ENCODE measurements at regions not wholly inside any gene's neighbourhood (a gene's known extent, or its start where the extent isn't known, plus 50 kb on each side); places are given as distances from the start of the nearest gene placed in this dataset.

DNA sequence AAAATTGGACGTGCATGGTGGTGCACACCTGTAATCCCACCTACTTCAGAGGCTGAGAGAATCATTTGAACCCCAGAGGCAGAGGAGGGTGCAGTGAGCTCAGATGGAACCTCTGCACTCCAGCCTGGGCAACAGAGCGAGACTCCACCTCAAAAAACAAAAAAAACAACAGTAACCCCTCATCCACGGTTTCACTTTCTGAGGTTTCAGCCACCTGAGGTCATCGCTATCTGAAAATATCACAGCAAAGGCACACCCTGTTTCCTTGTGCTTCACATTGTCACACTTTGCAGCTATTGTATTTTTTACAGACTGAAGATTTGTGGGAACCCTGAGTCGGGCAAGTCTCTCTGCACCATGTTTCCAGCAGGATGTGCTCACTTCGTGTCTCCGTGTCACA, 54.1 kb upstream of the FOXQ1 start:
- TF ChIP-seq ZNF184 (tag by site-specific recombination; IDR thresholded peaks at IDR 0.05), result no peak
- TF ChIP-seq ZNF23 (tag by site-specific recombination; IDR thresholded peaks at IDR 0.05; ENCODE audit: borderline replicate concordance), result no peak
- no peak for TF ChIP-seq ZNF621 (tag by site-specific recombination; IDR thresholded peaks at IDR 0.05)
- TF ChIP-seq, protein P1, sequence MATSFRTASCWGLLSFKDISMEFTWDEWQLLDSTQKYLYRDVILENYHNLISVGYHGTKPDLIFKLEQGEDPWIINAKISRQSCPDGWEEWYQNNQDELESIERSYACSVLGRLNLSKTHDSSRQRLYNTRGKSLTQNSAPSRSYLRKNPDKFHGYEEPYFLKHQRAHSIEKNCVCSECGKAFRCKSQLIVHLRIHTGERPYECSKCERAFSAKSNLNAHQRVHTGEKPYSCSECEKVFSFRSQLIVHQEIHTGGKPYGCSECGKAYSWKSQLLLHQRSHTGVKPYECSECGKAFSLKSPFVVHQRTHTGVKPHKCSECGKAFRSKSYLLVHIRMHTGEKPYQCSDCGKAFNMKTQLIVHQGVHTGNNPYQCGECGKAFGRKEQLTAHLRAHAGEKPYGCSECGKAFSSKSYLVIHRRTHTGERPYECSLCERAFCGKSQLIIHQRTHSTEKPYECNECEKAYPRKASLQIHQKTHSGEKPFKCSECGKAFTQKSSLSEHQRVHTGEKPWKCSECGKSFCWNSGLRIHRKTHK (tag by site-specific recombination; IDR thresholded peaks at IDR 0.05), result no peak
- TF ChIP-seq REPIN1 (tag by site-specific recombination; IDR thresholded peaks at IDR 0.05; ENCODE audit: low read depth), result no peak
- TF ChIP-seq, protein P2, sequence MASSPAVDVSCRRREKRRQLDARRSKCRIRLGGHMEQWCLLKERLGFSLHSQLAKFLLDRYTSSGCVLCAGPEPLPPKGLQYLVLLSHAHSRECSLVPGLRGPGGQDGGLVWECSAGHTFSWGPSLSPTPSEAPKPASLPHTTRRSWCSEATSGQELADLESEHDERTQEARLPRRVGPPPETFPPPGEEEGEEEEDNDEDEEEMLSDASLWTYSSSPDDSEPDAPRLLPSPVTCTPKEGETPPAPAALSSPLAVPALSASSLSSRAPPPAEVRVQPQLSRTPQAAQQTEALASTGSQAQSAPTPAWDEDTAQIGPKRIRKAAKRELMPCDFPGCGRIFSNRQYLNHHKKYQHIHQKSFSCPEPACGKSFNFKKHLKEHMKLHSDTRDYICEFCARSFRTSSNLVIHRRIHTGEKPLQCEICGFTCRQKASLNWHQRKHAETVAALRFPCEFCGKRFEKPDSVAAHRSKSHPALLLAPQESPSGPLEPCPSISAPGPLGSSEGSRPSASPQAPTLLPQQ (tag by site-specific recombination; IDR thresholded peaks at IDR 0.05), result no peak
- TF ChIP-seq SP7 (tag by site-specific recombination; IDR thresholded peaks at IDR 0.05), result no peak
- no peak for TF ChIP-seq ZFHX2 (tag by site-specific recombination; conservative IDR thresholded peaks at IDR 0.05)
- no peak for TF ChIP-seq KLF16 (tag by site-specific recombination; IDR thresholded peaks at IDR 0.05)
- TF ChIP-seq MZF1 (tag by site-specific recombination; IDR thresholded peaks at IDR 0.05; ENCODE audit: borderline replicate concordance), result no peak
- TF ChIP-seq, protein P3, sequence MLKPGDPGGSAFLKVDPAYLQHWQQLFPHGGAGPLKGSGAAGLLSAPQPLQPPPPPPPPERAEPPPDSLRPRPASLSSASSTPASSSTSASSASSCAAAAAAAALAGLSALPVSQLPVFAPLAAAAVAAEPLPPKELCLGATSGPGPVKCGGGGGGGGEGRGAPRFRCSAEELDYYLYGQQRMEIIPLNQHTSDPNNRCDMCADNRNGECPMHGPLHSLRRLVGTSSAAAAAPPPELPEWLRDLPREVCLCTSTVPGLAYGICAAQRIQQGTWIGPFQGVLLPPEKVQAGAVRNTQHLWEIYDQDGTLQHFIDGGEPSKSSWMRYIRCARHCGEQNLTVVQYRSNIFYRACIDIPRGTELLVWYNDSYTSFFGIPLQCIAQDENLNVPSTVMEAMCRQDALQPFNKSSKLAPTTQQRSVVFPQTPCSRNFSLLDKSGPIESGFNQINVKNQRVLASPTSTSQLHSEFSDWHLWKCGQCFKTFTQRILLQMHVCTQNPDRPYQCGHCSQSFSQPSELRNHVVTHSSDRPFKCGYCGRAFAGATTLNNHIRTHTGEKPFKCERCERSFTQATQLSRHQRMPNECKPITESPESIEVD (tag by site-specific recombination; IDR thresholded peaks at IDR 0.05), result no peak
- TF ChIP-seq ZNF404 (tag by site-specific recombination; IDR thresholded peaks at IDR 0.05), result no peak
- TF ChIP-seq ZNF248 (tag by site-specific recombination; IDR thresholded peaks at IDR 0.05), result no peak
- TF ChIP-seq, protein P4, sequence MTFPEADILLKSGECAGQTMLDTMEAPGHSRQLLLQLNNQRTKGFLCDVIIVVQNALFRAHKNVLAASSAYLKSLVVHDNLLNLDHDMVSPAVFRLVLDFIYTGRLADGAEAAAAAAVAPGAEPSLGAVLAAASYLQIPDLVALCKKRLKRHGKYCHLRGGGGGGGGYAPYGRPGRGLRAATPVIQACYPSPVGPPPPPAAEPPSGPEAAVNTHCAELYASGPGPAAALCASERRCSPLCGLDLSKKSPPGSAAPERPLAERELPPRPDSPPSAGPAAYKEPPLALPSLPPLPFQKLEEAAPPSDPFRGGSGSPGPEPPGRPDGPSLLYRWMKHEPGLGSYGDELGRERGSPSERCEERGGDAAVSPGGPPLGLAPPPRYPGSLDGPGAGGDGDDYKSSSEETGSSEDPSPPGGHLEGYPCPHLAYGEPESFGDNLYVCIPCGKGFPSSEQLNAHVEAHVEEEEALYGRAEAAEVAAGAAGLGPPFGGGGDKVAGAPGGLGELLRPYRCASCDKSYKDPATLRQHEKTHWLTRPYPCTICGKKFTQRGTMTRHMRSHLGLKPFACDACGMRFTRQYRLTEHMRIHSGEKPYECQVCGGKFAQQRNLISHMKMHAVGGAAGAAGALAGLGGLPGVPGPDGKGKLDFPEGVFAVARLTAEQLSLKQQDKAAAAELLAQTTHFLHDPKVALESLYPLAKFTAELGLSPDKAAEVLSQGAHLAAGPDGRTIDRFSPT (tag by site-specific recombination; IDR thresholded peaks at IDR 0.05), result no peak
- TF ChIP-seq, protein P5, sequence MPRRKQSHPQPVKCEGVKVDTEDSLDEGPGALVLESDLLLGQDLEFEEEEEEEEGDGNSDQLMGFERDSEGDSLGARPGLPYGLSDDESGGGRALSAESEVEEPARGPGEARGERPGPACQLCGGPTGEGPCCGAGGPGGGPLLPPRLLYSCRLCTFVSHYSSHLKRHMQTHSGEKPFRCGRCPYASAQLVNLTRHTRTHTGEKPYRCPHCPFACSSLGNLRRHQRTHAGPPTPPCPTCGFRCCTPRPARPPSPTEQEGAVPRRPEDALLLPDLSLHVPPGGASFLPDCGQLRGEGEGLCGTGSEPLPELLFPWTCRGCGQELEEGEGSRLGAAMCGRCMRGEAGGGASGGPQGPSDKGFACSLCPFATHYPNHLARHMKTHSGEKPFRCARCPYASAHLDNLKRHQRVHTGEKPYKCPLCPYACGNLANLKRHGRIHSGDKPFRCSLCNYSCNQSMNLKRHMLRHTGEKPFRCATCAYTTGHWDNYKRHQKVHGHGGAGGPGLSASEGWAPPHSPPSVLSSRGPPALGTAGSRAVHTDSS (tag by site-specific recombination; IDR thresholded peaks at IDR 0.05), result no peak
- no peak for TF ChIP-seq ZBTB8A (tag by site-specific recombination; IDR thresholded peaks at IDR 0.05)
- TF ChIP-seq, protein P6, sequence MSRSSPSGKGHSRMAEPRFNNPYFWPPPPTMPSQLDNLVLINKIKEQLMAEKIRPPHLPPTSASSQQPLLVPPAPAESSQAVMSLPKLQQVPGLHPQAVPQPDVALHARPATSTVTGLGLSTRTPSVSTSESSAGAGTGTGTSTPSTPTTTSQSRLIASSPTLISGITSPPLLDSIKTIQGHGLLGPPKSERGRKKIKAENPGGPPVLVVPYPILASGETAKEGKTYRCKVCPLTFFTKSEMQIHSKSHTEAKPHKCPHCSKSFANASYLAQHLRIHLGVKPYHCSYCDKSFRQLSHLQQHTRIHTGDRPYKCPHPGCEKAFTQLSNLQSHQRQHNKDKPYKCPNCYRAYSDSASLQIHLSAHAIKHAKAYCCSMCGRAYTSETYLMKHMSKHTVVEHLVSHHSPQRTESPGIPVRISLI (tag by site-specific recombination; IDR thresholded peaks at IDR 0.05), result no peak
- Histone ChIP-seq H3K36me3 (ENCODE audit: control insufficient read depth in 2 of 2, insufficient read depth in 1 of 2, low read length in 2 of 2) (no peaks in the 10 kb centered on the region), H3K27ac (ENCODE audit: extremely low read depth, low read depth, low read length) (no peak overlapping the region), H3K4me1 (ENCODE audit: control insufficient read depth, insufficient read depth, low read length) (no peaks in the 10 kb centered on the region), H3K4me3 (ENCODE audit: low read depth, low read length) (no peak overlapping the region), H3K9me3 (ENCODE audit: control insufficient read depth, insufficient read depth, low read depth, low read length) (no peaks in the 10 kb centered on the region)
- ChIA-PET POLR2A (no interaction called here), CTCF (interaction anchor here (0.6 kb wide), 1 partner anchor 166 kb away, joined by 3 read pairs; no protein-coding TSS in a partner anchor)
